MM.1S (cell line): ENCODE measurements at regions not wholly inside any gene's neighbourhood (a gene's known extent, or its start where the extent isn't known, plus 50 kb on each side); places are given as distances from the start of the nearest gene placed in this dataset.

Source experiments
- EZH2phosphoT487 ChIP-seq: fragments of 300-600 bp; sonication (generic); IDR thresholded peaks from 2 replicates; pipeline ENCODE4 v1.6.1; 2018; ENCODE audit warnings: antibody characterized with exemption, low read length
- TF ChIP-seq, protein P1 (sequence below): fragments of 300-600 bp; sonication (generic); IDR thresholded peaks from 2 replicates; pipeline ENCODE4 v1.5.1; 2016; ENCODE audit warnings: antibody characterized with exemption, low read length, mixed read lengths

DNA sequence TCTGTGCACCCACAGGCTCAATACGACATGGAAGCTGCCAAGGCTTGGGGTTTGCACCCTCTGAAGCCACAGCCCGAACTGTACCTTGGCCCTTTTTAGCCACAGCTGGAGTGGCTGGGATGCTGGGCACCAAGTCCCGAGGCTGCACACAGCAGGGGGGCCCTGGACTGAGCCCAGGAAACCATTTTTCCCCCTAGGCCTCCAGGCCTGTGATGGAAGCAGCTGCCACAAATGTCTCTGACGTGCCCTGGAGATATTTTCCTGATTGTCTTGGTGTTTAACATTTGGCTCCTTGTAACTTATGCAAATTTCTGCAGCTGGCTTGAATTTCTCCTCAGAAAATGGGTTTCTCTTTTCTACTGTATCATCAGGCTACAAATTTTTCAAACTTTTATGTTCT, 82.3 kb upstream of the LPAR1 start:
- TF ChIP-seq, protein P1, sequence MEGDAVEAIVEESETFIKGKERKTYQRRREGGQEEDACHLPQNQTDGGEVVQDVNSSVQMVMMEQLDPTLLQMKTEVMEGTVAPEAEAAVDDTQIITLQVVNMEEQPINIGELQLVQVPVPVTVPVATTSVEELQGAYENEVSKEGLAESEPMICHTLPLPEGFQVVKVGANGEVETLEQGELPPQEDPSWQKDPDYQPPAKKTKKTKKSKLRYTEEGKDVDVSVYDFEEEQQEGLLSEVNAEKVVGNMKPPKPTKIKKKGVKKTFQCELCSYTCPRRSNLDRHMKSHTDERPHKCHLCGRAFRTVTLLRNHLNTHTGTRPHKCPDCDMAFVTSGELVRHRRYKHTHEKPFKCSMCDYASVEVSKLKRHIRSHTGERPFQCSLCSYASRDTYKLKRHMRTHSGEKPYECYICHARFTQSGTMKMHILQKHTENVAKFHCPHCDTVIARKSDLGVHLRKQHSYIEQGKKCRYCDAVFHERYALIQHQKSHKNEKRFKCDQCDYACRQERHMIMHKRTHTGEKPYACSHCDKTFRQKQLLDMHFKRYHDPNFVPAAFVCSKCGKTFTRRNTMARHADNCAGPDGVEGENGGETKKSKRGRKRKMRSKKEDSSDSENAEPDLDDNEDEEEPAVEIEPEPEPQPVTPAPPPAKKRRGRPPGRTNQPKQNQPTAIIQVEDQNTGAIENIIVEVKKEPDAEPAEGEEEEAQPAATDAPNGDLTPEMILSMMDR: no peak
- TF ChIP-seq EZH2phosphoT487: no peak
